Smooth muscle cell (in vitro differentiated cells): ENCODE measurements at regions not wholly inside any gene's neighbourhood (a gene's known extent, or its start where the extent isn't known, plus 50 kb on each side); places are given as distances from the start of the nearest gene placed in this dataset.

Source experiments
- DNase-seq: peaks from one replicate; lab custom pipeline; 2025; ENCODE audit not compliant: unreplicated experiment; lab: John Stamatoyannopoulos, UW
- H2AFZ ChIP-seq: fragments of 200-600 bp; sonication (generic); 2 replicates; pipeline ENCODE4 v1.6.0; 2016; ENCODE audit warnings: antibody characterized with exemption, low read depth, mild to moderate bottlenecking
- H3F3A ChIP-seq: fragments of 200-600 bp; sonication (generic); 2 replicates; pipeline ENCODE4 v1.6.0; 2017; ENCODE audit warnings: antibody characterized with exemption, low read depth
- H3K27ac ChIP-seq: fragments of 200-600 bp; sonication (generic); 2 replicates; pipeline ENCODE4 v1.5.1; 2016; ENCODE audit warnings: low read depth, mild to moderate bottlenecking
- H3K27me3 ChIP-seq: fragments of 200-600 bp; sonication (generic); 2 replicates; pipeline ENCODE4 v1.6.1; 2016; ENCODE audit warnings: low read depth, mild to moderate bottlenecking
- H3K36me3 ChIP-seq: fragments of 200-600 bp; sonication (generic); 2 replicates; pipeline ENCODE4 v1.5.1; 2016; ENCODE audit warnings: low read depth
- H3K4me1 ChIP-seq: fragments of 200-600 bp; sonication (generic); 2 replicates; pipeline ENCODE4 v1.5.1; 2016; ENCODE audit warnings: low read depth
- H3K4me2 ChIP-seq: fragments of 200-600 bp; sonication (generic); 2 replicates; pipeline ENCODE4 v1.6.0; 2016; ENCODE audit warnings: mild to moderate bottlenecking
- H3K4me3 ChIP-seq: fragments of 200-600 bp; sonication (generic); 2 replicates; pipeline ENCODE4 v1.5.1; 2016; ENCODE audit warnings: mild to moderate bottlenecking
- H3K79me2 ChIP-seq: fragments of 200-600 bp; sonication (generic); 2 replicates; pipeline ENCODE4 v1.6.0; 2016; ENCODE audit warnings: low read depth, mild to moderate bottlenecking
- H3K9ac ChIP-seq: fragments of 200-600 bp; sonication (generic); 2 replicates; pipeline ENCODE4 v1.6.0; 2016; ENCODE audit warnings: low read depth
- H3K9me3 ChIP-seq: fragments of 200-600 bp; sonication (generic); replicated peaks from 2 replicates; pipeline ENCODE4 v1.5.1; 2016; ENCODE audit warnings: low read depth
- H4K20me1 ChIP-seq: fragments of 200-600 bp; sonication (generic); 2 replicates; pipeline ENCODE4 v1.6.0; 2016; ENCODE audit warnings: low read depth
- WGBS: methylation state at CpG from one replicate; pipeline ENCODE4 v1.1.7; 2016; ENCODE audit warnings: low lambda C conversion rate; 5-methylcytosine and 5-hydroxymethylcytosine counted together
- TF ChIP-seq, protein P1 (sequence below): fragments of 200-600 bp; sonication (generic); IDR thresholded peaks from 2 replicates; pipeline ENCODE4 v1.5.1; 2017; ENCODE audit warnings: borderline replicate concordance, mild to moderate bottlenecking, antibody characterized with exemption; ENCODE audit not compliant: insufficient read depth, poor library complexity, severe bottlenecking

DNA sequence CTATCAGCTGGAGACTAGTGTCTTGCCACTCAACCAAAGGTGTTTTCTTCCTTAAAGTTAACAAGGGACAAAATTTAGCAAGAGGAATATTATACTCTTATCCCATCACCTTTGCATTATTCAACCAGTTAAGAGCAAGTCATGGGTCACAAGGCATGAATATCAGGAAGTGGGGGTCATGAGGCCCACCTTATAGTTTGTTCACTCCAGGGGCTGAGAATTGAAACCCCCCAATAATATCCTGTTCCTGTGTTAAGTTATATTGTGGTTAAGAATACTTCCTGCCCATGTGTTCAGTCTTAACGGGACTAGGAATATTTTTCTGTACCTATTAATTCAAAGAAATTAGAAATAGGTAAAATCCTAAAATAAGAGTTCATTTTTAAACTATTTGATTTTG lies 239.7 kb downstream of the S1PR1 start:
- Histone ChIP-seq H2AFZ (no peak overlapping the region), H3K79me2 (no peaks in the 10 kb centered on the region), H4K20me1 (no peaks in the 10 kb centered on the region), H3K4me3 (no peak overlapping the region), H3K27me3 (no peaks in the 10 kb centered on the region), H3K9ac (no peak overlapping the region), H3K36me3 (no peaks in the 10 kb centered on the region), H3K4me1 (no peaks in the 10 kb centered on the region), H3K9me3 (no peaks in the 10 kb centered on the region), H3K4me2 (no peak overlapping the region), H3F3A (no peaks in the 10 kb centered on the region), H3K27ac (no peak overlapping the region)
- TF ChIP-seq, protein P1, sequence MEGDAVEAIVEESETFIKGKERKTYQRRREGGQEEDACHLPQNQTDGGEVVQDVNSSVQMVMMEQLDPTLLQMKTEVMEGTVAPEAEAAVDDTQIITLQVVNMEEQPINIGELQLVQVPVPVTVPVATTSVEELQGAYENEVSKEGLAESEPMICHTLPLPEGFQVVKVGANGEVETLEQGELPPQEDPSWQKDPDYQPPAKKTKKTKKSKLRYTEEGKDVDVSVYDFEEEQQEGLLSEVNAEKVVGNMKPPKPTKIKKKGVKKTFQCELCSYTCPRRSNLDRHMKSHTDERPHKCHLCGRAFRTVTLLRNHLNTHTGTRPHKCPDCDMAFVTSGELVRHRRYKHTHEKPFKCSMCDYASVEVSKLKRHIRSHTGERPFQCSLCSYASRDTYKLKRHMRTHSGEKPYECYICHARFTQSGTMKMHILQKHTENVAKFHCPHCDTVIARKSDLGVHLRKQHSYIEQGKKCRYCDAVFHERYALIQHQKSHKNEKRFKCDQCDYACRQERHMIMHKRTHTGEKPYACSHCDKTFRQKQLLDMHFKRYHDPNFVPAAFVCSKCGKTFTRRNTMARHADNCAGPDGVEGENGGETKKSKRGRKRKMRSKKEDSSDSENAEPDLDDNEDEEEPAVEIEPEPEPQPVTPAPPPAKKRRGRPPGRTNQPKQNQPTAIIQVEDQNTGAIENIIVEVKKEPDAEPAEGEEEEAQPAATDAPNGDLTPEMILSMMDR = no peak
- WGBS = 88% methylated on average over 1 of the region's 1 CpG
- no peak for DNase-seq

DNA sequence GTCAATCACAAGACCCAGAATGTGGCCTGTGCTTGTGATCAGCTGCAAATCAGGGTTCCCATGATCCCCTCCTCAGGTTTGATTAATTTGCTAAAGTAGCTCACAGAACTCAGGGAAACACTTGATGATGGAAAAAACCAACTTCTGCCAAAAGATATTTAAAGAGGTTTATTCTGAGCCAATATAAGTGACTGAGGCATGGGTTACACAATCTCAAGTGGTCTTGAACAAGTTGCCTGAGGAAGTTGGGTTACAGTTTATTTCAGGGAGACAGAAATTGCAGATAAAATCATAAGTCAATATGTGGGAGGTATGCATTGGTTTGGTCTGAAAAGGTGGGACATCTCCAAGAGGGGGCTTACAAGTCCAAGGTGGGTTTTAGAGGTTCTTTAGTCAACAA lies 243.1 kb downstream of the S1PR1 start:
- Histone ChIP-seq H3K79me2 (no peaks in the 10 kb centered on the region), H3F3A (no peaks in the 10 kb centered on the region), H3K4me3 (no peak overlapping the region), H3K4me1 (peaks cover 8% of the 10 kb centered on the region), H2AFZ (no peak overlapping the region), H3K27ac (no peak overlapping the region), H3K9ac (no peak overlapping the region), H3K27me3 (no peaks in the 10 kb centered on the region), H4K20me1 (no peaks in the 10 kb centered on the region), H3K4me2 (no peak overlapping the region), H3K9me3 (no peaks in the 10 kb centered on the region), H3K36me3 (no peaks in the 10 kb centered on the region)
- TF ChIP-seq, protein P1 = no peak
- no peak for DNase-seq

DNA sequence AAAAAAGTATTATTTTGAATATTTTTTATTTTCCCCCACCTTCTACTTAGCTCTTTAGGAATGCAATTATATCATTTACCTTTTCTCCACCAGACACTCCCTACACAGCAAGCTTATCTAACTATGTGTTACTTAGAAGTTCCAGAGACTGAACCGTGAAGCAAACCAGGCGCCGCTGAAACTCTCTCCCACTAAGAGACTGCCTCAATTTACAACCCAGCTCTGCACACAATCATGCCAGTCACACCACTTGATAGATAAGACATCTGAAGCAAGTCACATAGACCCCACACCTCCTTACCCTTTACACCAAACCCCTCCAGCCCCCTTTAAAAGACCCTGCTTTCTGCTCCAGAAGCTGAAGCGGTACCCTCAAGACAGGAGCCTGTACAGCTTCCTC lies 245.5 kb downstream of the S1PR1 start:
- Histone ChIP-seq H3K4me2 (peak overlapping the region; percentile 54), H3K4me1 (peaks cover 8% of the 10 kb centered on the region), H3K27me3 (no peaks in the 10 kb centered on the region)

DNA sequence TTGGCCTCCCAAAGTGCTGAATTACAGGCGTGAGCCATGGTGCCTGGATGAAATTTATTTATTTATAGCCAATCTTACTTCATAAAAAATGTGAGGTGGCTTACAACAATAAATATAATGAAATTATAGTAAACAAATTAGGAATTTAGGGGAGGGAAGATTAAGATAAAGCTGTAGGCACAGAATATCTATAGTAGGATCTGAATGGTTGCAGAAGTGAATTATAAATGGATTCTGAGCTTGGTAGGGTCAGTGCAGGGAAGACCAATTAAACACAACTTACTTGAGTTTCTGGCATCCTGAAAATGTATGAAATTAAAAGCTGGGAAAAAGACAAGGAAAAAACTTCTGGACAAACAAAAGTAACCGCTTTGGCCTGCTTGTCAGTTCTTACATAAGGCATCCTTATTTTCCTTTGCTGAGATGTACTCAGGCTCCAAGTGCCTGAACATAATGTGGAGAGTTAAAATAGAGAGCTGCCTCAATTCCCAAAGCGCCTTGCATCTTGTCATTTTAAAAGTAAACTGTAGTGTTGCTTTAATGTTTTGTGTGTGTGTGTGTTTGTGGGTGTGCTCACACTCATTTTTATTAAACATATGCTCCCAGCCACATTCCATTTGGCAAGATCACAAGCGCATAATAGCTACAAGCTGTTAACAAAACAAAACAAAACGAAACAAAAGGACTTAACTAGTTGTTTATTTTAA lies 247.3 kb downstream of the S1PR1 start:
- no peak overlapping the region for H3K4me3 ChIP-seq
- no peak for DNase-seq
- TF ChIP-seq, protein P1 = no peak
- no peaks in the 10 kb centered on the region for H3F3A ChIP-seq
- H3K36me3 ChIP-seq = no peaks in the 10 kb centered on the region
- no peaks in the 10 kb centered on the region for H3K27me3 ChIP-seq
- no peaks in the 10 kb centered on the region for H3K79me2 ChIP-seq
- H3K27ac ChIP-seq = no peak overlapping the region
- peak overlapping the region; percentile 52 for H3K4me2 ChIP-seq
- 62% methylated on average over 5 of the region's 5 CpGs for WGBS
- peak overlapping the region; percentile 32 for H2AFZ ChIP-seq
- H3K4me1 ChIP-seq = peaks cover 8% of the 10 kb centered on the region
- no peaks in the 10 kb centered on the region for H4K20me1 ChIP-seq
- no peaks in the 10 kb centered on the region for H3K9me3 ChIP-seq
- H3K9ac ChIP-seq = no peak overlapping the region

More for the DNA sequence above, 245.5 kb downstream of the S1PR1 start:
- H3K4me3 ChIP-seq = no peak overlapping the region
- H3K27ac ChIP-seq = no peak overlapping the region
- H3K9ac ChIP-seq = no peak overlapping the region
- DNase-seq = no peak
- no peaks in the 10 kb centered on the region for H4K20me1 ChIP-seq
- no peaks in the 10 kb centered on the region for H3K9me3 ChIP-seq
- no peaks in the 10 kb centered on the region for H3F3A ChIP-seq
- no peaks in the 10 kb centered on the region for H3K36me3 ChIP-seq
- peak overlapping the region; percentile 11 for H2AFZ ChIP-seq
- TF ChIP-seq, protein P1 = no peak
- H3K79me2 ChIP-seq = no peaks in the 10 kb centered on the region
- WGBS = 11% methylated on average over 4 of the region's 4 CpGs
